GM23338 (cell line): ENCODE measurements at regions not wholly inside any gene's neighbourhood (a gene's known extent, or its start where the extent isn't known, plus 50 kb on each side); places are given as distances from the start of the nearest gene placed in this dataset.

ENCODE experiments used
- ATAC-seq: fragments of 200-7000 bp; cut with Tn5 transposase; 3 replicates; pipeline ENCODE4 v1.9.1; 2020
- DNase-seq: peaks from one replicate; pipeline ENCODE4 v3.0.0-alpha.2; 2015; ENCODE audit warnings: low spot score
- H2AFZ ChIP-seq: fragments of 200-600 bp; sonication (generic); 2 replicates; pipeline ENCODE4 v1.8.0; 2016; ENCODE audit warnings: antibody characterized with exemption, mild to moderate bottlenecking, moderate library complexity
- H3F3A ChIP-seq: fragments of 200-600 bp; sonication (generic); replicated peaks from 2 replicates; pipeline ENCODE4 v1.8.0; 2017; ENCODE audit warnings: antibody characterized with exemption, mixed run types, low read depth
- H3K27ac ChIP-seq: fragments of 200-600 bp; sonication (generic); 2 replicates; pipeline ENCODE4 v1.6.1; 2016; ENCODE audit warnings: low read depth
- H3K27me3 ChIP-seq: fragments of 200-600 bp; sonication (generic); 2 replicates; pipeline ENCODE4 v1.8.0; 2016; ENCODE audit warnings: mild to moderate bottlenecking, mixed run types, moderate library complexity; ENCODE audit not compliant: insufficient read depth
- H3K36me3 ChIP-seq: fragments of 200-600 bp; sonication (generic); 2 replicates; pipeline ENCODE4 v1.8.0; 2016; ENCODE audit warnings: mild to moderate bottlenecking; ENCODE audit not compliant: insufficient read depth
- H3K4me1 ChIP-seq: fragments of 200-600 bp; sonication (generic); 2 replicates; pipeline ENCODE4 v1.8.0; 2016; ENCODE audit warnings: mild to moderate bottlenecking, moderate library complexity; ENCODE audit not compliant: insufficient read depth
- H3K4me2 ChIP-seq: fragments of 200-600 bp; sonication (generic); 2 replicates; pipeline ENCODE4 v1.7.1; 2017; ENCODE audit warnings: mixed run types
- H3K4me3 ChIP-seq: fragments of 200-600 bp; sonication (generic); 2 replicates; pipeline ENCODE4 v1.6.1; 2016; ENCODE audit warnings: mixed run types
- H3K79me2 ChIP-seq: fragments of 200-600 bp; sonication (generic); replicated peaks from 2 replicates; pipeline ENCODE4 v1.8.0; 2017; ENCODE audit warnings: mild to moderate bottlenecking; ENCODE audit not compliant: insufficient read depth
- H3K9me2 ChIP-seq: fragments of 200-600 bp; sonication (generic); 2 replicates; pipeline ENCODE4 v1.8.0; 2017; ENCODE audit not compliant: insufficient read depth
- H4K20me1 ChIP-seq: fragments of 200-600 bp; sonication (generic); replicated peaks from 2 replicates; pipeline ENCODE4 v1.8.0; 2017; ENCODE audit warnings: mild to moderate bottlenecking; ENCODE audit not compliant: insufficient read depth
- H3K27ac Mint-ChIP-seq: 2 replicates; pipeline ENCODE4 v1.8.0; 2020; ENCODE audit warnings: inconsistent platforms, mild to moderate bottlenecking, moderate library complexity, mixed read lengths
- H3K27me3 Mint-ChIP-seq: 3 replicates; pipeline ENCODE4 v1.8.0; 2022; ENCODE audit warnings: low read depth, mild to moderate bottlenecking, moderate library complexity, mixed read lengths, inconsistent platforms; ENCODE audit not compliant: insufficient read depth, poor library complexity
- H3K36me3 Mint-ChIP-seq: 3 replicates; pipeline ENCODE4 v1.8.0; 2021; ENCODE audit warnings: low read depth, mild to moderate bottlenecking, inconsistent platforms, moderate library complexity, mixed read lengths
- H3K4me1 Mint-ChIP-seq: 3 replicates; pipeline ENCODE4 v1.8.0; 2020; ENCODE audit warnings: mild to moderate bottlenecking, inconsistent platforms, mixed read lengths
- H3K4me3 Mint-ChIP-seq: 3 replicates; pipeline ENCODE4 v1.8.0; 2021; ENCODE audit warnings: moderate library complexity, mild to moderate bottlenecking, inconsistent platforms, mixed read lengths
- H3K9me3 Mint-ChIP-seq: 3 replicates; pipeline ENCODE4 v1.8.0; 2020; ENCODE audit warnings: moderate library complexity, mild to moderate bottlenecking, inconsistent platforms, mixed read lengths
- CTCF ChIP-seq, 2 experiments: fragments of 200-600 bp in 1 of 2; sonication (generic) in 1 of 2; conservative IDR thresholded peaks; 2 replicates each; pipeline versions ENCODE4 v1.5.1 to v1.6.1; 2016 to 2017; ENCODE audit warnings: antibody characterized with exemption in 2 of 2, low read depth in 2 of 2, mild to moderate bottlenecking in 2 of 2, moderate library complexity in 1 of 2
- EZH2 ChIP-seq: fragments of 200-600 bp; sonication (generic); IDR thresholded peaks from one replicate; pipeline ENCODE4 v1.8.0; 2017; ENCODE audit warnings: antibody characterized with exemption, mild to moderate bottlenecking, low read depth; ENCODE audit not compliant: unreplicated experiment
- EZH2phosphoT487 ChIP-seq: fragments of 200-600 bp; sonication (generic); IDR thresholded peaks from one replicate; pipeline ENCODE4 v1.8.1; 2018; ENCODE audit warnings: antibody characterized with exemption; ENCODE audit not compliant: unreplicated experiment
- JUNB ChIP-seq: IDR thresholded peaks from one replicate; pipeline ENCODE4 v1.6.1; 2016; ENCODE audit warnings: antibody characterized with exemption; ENCODE audit not compliant: unreplicated experiment
- NANOG ChIP-seq: IDR thresholded peaks from 2 replicates; pipeline ENCODE4 v1.6.1; 2016; ENCODE audit warnings: antibody characterized with exemption, borderline replicate concordance
- POLR2AphosphoS5 ChIP-seq: IDR thresholded peaks from 2 replicates; pipeline ENCODE4 v1.6.1; 2016; ENCODE audit warnings: antibody characterized with exemption, low read depth
- REST ChIP-seq: IDR thresholded peaks from one replicate; pipeline ENCODE4 v1.6.1; 2018; ENCODE audit warnings: antibody characterized with exemption; ENCODE audit not compliant: unreplicated experiment
- STAT1 ChIP-seq: IDR thresholded peaks from one replicate; pipeline ENCODE4 v1.6.1; 2016; ENCODE audit warnings: antibody characterized with exemption; ENCODE audit not compliant: unreplicated experiment
- ZNF331 ChIP-seq: fragments of 250-450 bp; sonication (Bioruptor Pico); IDR thresholded peaks from 2 replicates; pipeline ENCODE4 v1.5.0; 2020; ENCODE audit warnings: low read depth, mild to moderate bottlenecking, moderate library complexity
- TF ChIP-seq, protein P1 (sequence below): IDR thresholded peaks from 2 replicates; pipeline ENCODE4 v1.6.1; 2016; ENCODE audit warnings: antibody characterized with exemption
- TF ChIP-seq, protein P2 (sequence below): fragments of 250-450 bp; sonication (Bioruptor Pico); IDR thresholded peaks from 2 replicates; pipeline ENCODE4 v1.5.0; 2020; ENCODE audit warnings: mild to moderate bottlenecking, moderate library complexity

- no peaks in the 10 kb centered on the region for H3K9me3 Mint-ChIP-seq
- no peak overlapping the region for H3K27ac ChIP-seq
- H3K9me2 ChIP-seq: peaks cover 13% of the 10 kb centered on the region; the same call in 1 of the 2 replicates
- no peaks in the 10 kb centered on the region for H3K4me1 ChIP-seq
- no peaks in the 10 kb centered on the region for H3K27me3 Mint-ChIP-seq
- no peak overlapping the region for H2AFZ ChIP-seq
- ATAC-seq (no peak), DNase-seq (no peak)
- H3K4me3 ChIP-seq: no peak overlapping the region
- H3F3A ChIP-seq: no peaks in the 10 kb centered on the region
- no peaks in the 10 kb centered on the region for H3K27me3 ChIP-seq
- H3K4me3 Mint-ChIP-seq: no peak overlapping the region
- no peak overlapping the region for H3K4me2 ChIP-seq
- H3K79me2 ChIP-seq: no peaks in the 10 kb centered on the region
- no peaks in the 10 kb centered on the region for H3K4me1 Mint-ChIP-seq
- no peaks in the 10 kb centered on the region for H4K20me1 ChIP-seq
- no peak overlapping the region for H3K27ac Mint-ChIP-seq
- TF ChIP-seq POLR2AphosphoS5: no peak
- TF ChIP-seq, protein P1, sequence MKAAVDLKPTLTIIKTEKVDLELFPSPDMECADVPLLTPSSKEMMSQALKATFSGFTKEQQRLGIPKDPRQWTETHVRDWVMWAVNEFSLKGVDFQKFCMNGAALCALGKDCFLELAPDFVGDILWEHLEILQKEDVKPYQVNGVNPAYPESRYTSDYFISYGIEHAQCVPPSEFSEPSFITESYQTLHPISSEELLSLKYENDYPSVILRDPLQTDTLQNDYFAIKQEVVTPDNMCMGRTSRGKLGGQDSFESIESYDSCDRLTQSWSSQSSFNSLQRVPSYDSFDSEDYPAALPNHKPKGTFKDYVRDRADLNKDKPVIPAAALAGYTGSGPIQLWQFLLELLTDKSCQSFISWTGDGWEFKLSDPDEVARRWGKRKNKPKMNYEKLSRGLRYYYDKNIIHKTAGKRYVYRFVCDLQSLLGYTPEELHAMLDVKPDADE: no peak
- TF ChIP-seq REST: no peak
- TF ChIP-seq, protein P2, sequence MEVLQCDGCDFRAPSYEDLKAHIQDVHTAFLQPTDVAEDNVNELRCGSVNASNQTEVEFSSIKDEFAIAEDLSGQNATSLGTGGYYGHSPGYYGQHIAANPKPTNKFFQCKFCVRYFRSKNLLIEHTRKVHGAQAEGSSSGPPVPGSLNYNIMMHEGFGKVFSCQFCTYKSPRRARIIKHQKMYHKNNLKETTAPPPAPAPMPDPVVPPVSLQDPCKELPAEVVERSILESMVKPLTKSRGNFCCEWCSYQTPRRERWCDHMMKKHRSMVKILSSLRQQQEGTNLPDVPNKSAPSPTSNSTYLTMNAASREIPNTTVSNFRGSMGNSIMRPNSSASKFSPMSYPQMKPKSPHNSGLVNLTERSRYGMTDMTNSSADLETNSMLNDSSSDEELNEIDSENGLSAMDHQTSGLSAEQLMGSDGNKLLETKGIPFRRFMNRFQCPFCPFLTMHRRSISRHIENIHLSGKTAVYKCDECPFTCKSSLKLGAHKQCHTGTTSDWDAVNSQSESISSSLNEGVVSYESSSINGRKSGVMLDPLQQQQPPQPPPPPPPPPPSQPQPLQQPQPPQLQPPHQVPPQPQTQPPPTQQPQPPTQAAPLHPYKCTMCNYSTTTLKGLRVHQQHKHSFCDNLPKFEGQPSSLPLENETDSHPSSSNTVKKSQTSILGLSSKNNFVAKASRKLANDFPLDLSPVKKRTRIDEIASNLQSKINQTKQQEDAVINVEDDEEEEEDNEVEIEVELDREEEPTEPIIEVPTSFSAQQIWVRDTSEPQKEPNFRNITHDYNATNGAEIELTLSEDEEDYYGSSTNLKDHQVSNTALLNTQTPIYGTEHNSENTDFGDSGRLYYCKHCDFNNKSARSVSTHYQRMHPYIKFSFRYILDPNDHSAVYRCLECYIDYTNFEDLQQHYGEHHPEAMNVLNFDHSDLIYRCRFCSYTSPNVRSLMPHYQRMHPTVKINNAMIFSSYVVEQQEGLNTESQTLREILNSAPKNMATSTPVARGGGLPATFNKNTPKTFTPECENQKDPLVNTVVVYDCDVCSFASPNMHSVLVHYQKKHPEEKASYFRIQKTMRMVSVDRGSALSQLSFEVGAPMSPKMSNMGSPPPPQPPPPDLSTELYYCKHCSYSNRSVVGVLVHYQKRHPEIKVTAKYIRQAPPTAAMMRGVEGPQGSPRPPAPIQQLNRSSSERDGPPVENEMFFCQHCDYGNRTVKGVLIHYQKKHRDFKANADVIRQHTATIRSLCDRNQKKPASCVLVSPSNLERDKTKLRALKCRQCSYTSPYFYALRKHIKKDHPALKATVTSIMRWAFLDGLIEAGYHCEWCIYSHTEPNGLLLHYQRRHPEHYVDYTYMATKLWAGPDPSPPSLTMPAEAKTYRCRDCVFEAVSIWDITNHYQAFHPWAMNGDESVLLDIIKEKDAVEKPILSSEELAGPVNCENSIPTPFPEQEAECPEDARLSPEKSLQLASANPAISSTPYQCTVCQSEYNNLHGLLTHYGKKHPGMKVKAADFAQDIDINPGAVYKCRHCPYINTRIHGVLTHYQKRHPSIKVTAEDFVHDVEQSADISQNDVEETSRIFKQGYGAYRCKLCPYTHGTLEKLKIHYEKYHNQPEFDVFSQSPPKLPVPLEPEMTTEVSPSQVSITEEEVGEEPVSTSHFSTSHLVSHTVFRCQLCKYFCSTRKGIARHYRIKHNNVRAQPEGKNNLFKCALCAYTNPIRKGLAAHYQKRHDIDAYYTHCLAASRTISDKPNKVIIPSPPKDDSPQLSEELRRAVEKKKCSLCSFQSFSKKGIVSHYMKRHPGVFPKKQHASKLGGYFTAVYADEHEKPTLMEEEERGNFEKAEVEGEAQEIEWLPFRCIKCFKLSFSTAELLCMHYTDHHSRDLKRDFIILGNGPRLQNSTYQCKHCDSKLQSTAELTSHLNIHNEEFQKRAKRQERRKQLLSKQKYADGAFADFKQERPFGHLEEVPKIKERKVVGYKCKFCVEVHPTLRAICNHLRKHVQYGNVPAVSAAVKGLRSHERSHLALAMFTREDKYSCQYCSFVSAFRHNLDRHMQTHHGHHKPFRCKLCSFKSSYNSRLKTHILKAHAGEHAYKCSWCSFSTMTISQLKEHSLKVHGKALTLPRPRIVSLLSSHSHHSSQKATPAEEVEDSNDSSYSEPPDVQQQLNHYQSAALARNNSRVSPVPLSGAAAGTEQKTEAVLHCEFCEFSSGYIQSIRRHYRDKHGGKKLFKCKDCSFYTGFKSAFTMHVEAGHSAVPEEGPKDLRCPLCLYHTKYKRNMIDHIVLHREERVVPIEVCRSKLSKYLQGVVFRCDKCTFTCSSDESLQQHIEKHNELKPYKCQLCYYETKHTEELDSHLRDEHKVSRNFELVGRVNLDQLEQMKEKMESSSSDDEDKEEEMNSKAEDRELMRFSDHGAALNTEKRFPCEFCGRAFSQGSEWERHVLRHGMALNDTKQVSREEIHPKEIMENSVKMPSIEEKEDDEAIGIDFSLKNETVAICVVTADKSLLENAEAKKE: no peak
- no peak for TF ChIP-seq ZNF331 (CRISPR knock-in tag)
- TF ChIP-seq EZH2: no peak
- TF ChIP-seq EZH2phosphoT487: no peak
- no peak for TF ChIP-seq JUNB
- TF ChIP-seq CTCF (conservative IDR thresholded peaks at IDR 0.05; ENCODE audit: low read depth in 2 of 2): no peak
- no peak for TF ChIP-seq STAT1
- TF ChIP-seq NANOG: no peak
- no peaks in the 10 kb centered on the region for H3K36me3 Mint-ChIP-seq
- H3K36me3 ChIP-seq: no peaks in the 10 kb centered on the region
Measured at GRCh38 chr4:22870847-22871449, 178.2 kb downstream of the GBA3 start.
